ENCODE measurements at regions not wholly inside any gene's neighbourhood (a gene's known extent, or its start where the extent isn't known, plus 50 kb on each side); places are given as distances from the start of the nearest gene placed in this dataset.
A peak's percentile ranks its signal among the peaks of the same experiment; 100 is the strongest.

- 99 to 100% methylated on average over 1 to 4 of the region's 4 CpGs for WGBS, 2 experiments (ENCODE audit: extremely low coverage in 1 of 2, insufficient coverage in 1 of 2, insufficient read length in 1 of 2, insufficient replicate concordance in 2 of 2, low coverage in 1 of 2, low lambda C conversion rate in 2 of 2, missing lambda C conversion rate in 1 of 2)
- POLR2A ChIA-PET (ENCODE audit: partially characterized antibody), result no interaction called here
These were observed 1360.2 kb upstream of the SLC10A2 start for GRCh38 chr13:104426435-104426834.

More at GRCh38 chr13:104426435-104426834, 1360.2 kb upstream of the SLC10A2 start:
- no peaks in the 10 kb centered on the region for H3K79me1 ChIP-seq (ENCODE audit: low read depth, low read length)
- no peak overlapping the region for H2BK12ac ChIP-seq (ENCODE audit: low read depth, low read length)
- no peak overlapping the region for H2BK120ac ChIP-seq (replicated peaks; ENCODE audit: low read depth, low read length)
- peak; percentile 17; the same call in 1 of the 2 replicates for TF ChIP-seq CEBPB (IDR thresholded peaks at IDR 0.05; ENCODE audit: low read depth, low read length)
- no peak for TF ChIP-seq CBX8 (IDR thresholded peaks at IDR 0.05; ENCODE audit: borderline replicate concordance, low read depth, low read length)
- TF ChIP-seq SP2 (IDR thresholded peaks at IDR 0.05; ENCODE audit: low read length), result no peak
- TF ChIP-seq KDM1A (IDR thresholded peaks at IDR 0.05; ENCODE audit: borderline replicate concordance, low read length), result no peak
- no peak for FAIRE-seq
- CTCF ChIA-PET (ENCODE audit: partially characterized antibody), result no interaction called here
- H4K8ac ChIP-seq (ENCODE audit: extremely low read depth, insufficient read depth, low read length), result no peak overlapping the region
- H2AFZ ChIP-seq (ENCODE audit: low read length), result no peak overlapping the region
- no peak overlapping the region for H3K4me3 ChIP-seq (ENCODE audit: extremely low read depth in 1 of 4, insufficient read depth in 2 of 4, low read depth in 3 of 4, low read length in 4 of 4)
- no peak overlapping the region for H4K5ac ChIP-seq (ENCODE audit: insufficient read length, low read depth, low read length)
- H3K36me3 ChIP-seq (ENCODE audit: control insufficient read depth in 2 of 4, insufficient read depth in 4 of 4, low read length in 3 of 4), result no peaks in the 10 kb centered on the region
- H3K4me2 ChIP-seq (ENCODE audit: insufficient read depth in 1 of 2, low read depth in 2 of 2, low read length in 2 of 2), result no peak overlapping the region
- no peak overlapping the region for H2BK20ac ChIP-seq (ENCODE audit: low read length)
- H4K91ac ChIP-seq (replicated peaks; ENCODE audit: insufficient read length, low read length), result no peak overlapping the region
- H3K4ac ChIP-seq (replicated peaks; ENCODE audit: insufficient read length, low read depth, low read length), result no peak overlapping the region
- H3K9me3 ChIP-seq (ENCODE audit: insufficient read depth in 2 of 2, low read depth in 1 of 2, low read length in 1 of 2), result no peaks in the 10 kb centered on the region
- no peaks in the 10 kb centered on the region for H3K4me1 ChIP-seq (replicated peaks in 1 of 4; ENCODE audit: control insufficient read depth in 3 of 4, insufficient read depth in 4 of 4, low read length in 3 of 4)
- H2BK15ac ChIP-seq (ENCODE audit: low read length), result no peak overlapping the region
- H3K27ac ChIP-seq (ENCODE audit: low read depth, low read length), result no peak overlapping the region
- no peaks in the 10 kb centered on the region for H3K79me2 ChIP-seq (ENCODE audit: control insufficient read depth in 1 of 2, insufficient read depth in 2 of 2, low read length in 2 of 2)
- H3K27me3 ChIP-seq (replicated peaks in 1 of 4; ENCODE audit: control insufficient read depth in 3 of 4, extremely low read depth in 1 of 4, insufficient read depth in 3 of 4, low read length in 3 of 4), result no peaks in the 10 kb centered on the region
- H2BK5ac ChIP-seq (ENCODE audit: low read depth, low read length), result no peak overlapping the region
- no peak overlapping the region for H2AK5ac ChIP-seq (ENCODE audit: low read depth, low read length)
- no peak overlapping the region for H3K18ac ChIP-seq (ENCODE audit: extremely low read depth, low read length)
- H3K14ac ChIP-seq (ENCODE audit: insufficient read length), result no peak overlapping the region
- H3K23me2 ChIP-seq (ENCODE audit: low read depth, low read length), result no peaks in the 10 kb centered on the region
- no peak overlapping the region for H3K23ac ChIP-seq (ENCODE audit: insufficient read length)
- no peak overlapping the region for H3K9ac ChIP-seq (replicated peaks in 1 of 4; ENCODE audit: extremely low read depth in 1 of 4, low read depth in 3 of 4, low read length in 3 of 4)
- no peaks in the 10 kb centered on the region for H4K20me1 ChIP-seq (replicated peaks in 1 of 2; ENCODE audit: control insufficient read depth in 1 of 2, insufficient read depth in 2 of 2, low read length in 2 of 2)
- DNase-seq (ENCODE audit: low read depth in 1 of 2, low spot score in 2 of 2), result no peak
- no peak overlapping the region for H3K56ac ChIP-seq (replicated peaks; ENCODE audit: insufficient read length, low read depth, low read length)
